ENCODE measurements at regions not wholly inside any gene's neighbourhood (a gene's known extent, or its start where the extent isn't known, plus 50 kb on each side); places are given as distances from the start of the nearest gene placed in this dataset.

- FAIRE-seq: no peak
- TF ChIP-seq NFIC (IDR thresholded peaks at IDR 0.05) (0 out of 2 replicates have a peak, but pooled peaks have one; percentile 14), PHF8 (IDR thresholded peaks at IDR 0.05; ENCODE audit: borderline replicate concordance, low read length) (no peak), SIX5 (IDR thresholded peaks at IDR 0.05; ENCODE audit: borderline replicate concordance in 1 of 2, insufficient read depth in 1 of 2, low read depth in 1 of 2, low read length in 2 of 2) (no peak), KLF1 (tag; IDR thresholded peaks at IDR 0.05) (no peak), RBFOX2 (IDR thresholded peaks at IDR 0.05; ENCODE audit: low read depth, low read length) (no peak)
- TF ChIP-seq, protein P1, sequence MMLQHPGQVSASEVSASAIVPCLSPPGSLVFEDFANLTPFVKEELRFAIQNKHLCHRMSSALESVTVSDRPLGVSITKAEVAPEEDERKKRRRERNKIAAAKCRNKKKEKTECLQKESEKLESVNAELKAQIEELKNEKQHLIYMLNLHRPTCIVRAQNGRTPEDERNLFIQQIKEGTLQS (IDR thresholded peaks at IDR 0.05): no peak
- TF ChIP-seq, protein P1 (CRISPR knock-in tag; conservative IDR thresholded peaks at IDR 0.05): no peak
- no peak overlapping the region for H2AFZ ChIP-seq (ENCODE audit: low read depth, low read length)
- no peaks in the 10 kb centered on the region for H3K79me2 ChIP-seq (ENCODE audit: control insufficient read depth, insufficient read depth, low read length)
- H3K27me3 ChIP-seq (ENCODE audit: control insufficient read depth in 2 of 2, insufficient read depth in 2 of 2, low read length in 2 of 2): peaks cover 0 to 3% of the 10 kb centered on the region in 2 experiments; a peak in 1 of 5 replicates
- H3K9ac ChIP-seq (ENCODE audit: insufficient read depth in 1 of 2, low read depth in 2 of 2, low read length in 2 of 2): no peak overlapping the region
- H4K20me1 ChIP-seq (replicated peaks; ENCODE audit: control insufficient read depth, insufficient read depth, low read length): no peaks in the 10 kb centered on the region
- H3K36me3 ChIP-seq (ENCODE audit: control insufficient read depth, insufficient read depth, low read length): no peaks in the 10 kb centered on the region
- in situ Hi-C loops (cut with MboI) (no loop called here), intact Hi-C loops (cut with micrococcal nuclease) (no loop called here)
- no peak for DNase-seq (ENCODE audit: extremely low read depth in 1 of 4, low spot score in 3 of 4)
- no peak overlapping the region for H3K4me3 ChIP-seq
- no peaks in the 10 kb centered on the region for H3K9me3 ChIP-seq (replicated peaks; ENCODE audit: control insufficient read depth, insufficient read depth, low read depth, low read length)
- CTCF ChIA-PET (ENCODE audit: low intra/inter-chr PET ratio): no interaction called here
- 0% methylated on average over 4 of the region's 4 CpGs for WGBS (ENCODE audit: insufficient coverage, low coverage, missing lambda C conversion rate)
- H3K4me1 ChIP-seq (replicated peaks in 1 of 2; ENCODE audit: control insufficient read depth in 2 of 2, insufficient read depth in 2 of 2, low read length in 2 of 2): no peaks in the 10 kb centered on the region
- H3K27ac ChIP-seq (ENCODE audit: extremely low read depth, low read depth, low read length): no peak overlapping the region
- no TSS peak for BruUV-seq (replicated peaks)
- ATAC-seq: no peak
- H3K4me2 ChIP-seq (ENCODE audit: insufficient read depth, low read length): no peak overlapping the region
- no peaks in the 10 kb centered on the region for H3K9me1 ChIP-seq (ENCODE audit: control insufficient read depth, insufficient read depth, low read length)
- POLR2A ChIA-PET: no interaction called here
Measured at GRCh38 chr2:237258615-237259014, 155.3 kb downstream of the COL6A3 start.
